GM12878 (cell line): ENCODE measurements at regions not wholly inside any gene's neighbourhood (a gene's known extent, or its start where the extent isn't known, plus 50 kb on each side); places are given as distances from the start of the nearest gene placed in this dataset.

Source experiments
- NR2C2 ChIP-seq: IDR thresholded peaks from 2 replicates; pipeline ENCODE4 v1.6.1; 2011; ENCODE audit warnings: borderline replicate concordance, low read depth; ENCODE audit not compliant: control insufficient read depth, insufficient read length
- NR2F1 ChIP-seq: fragments of 450-650 bp; conservative IDR thresholded peaks from 2 replicates; pipeline ENCODE4 v1.6.1; 2017; ENCODE audit warnings: mild to moderate bottlenecking
- PML ChIP-seq: IDR thresholded peaks from 2 replicates; pipeline ENCODE4 v1.6.1; 2012; ENCODE audit warnings: low read length, inconsistent platforms
- POU2F2 ChIP-seq: IDR thresholded peaks from 3 replicates; pipeline ENCODE4 v1.6.1; 2011; ENCODE audit warnings: low read depth, mild to moderate bottlenecking, low read length, borderline replicate concordance
- RBBP5 ChIP-seq: fragments of 200-600 bp; sonication (generic); conservative IDR thresholded peaks from 2 replicates; pipeline ENCODE4 v1.6.1; 2016
- RUNX3 ChIP-seq: IDR thresholded peaks from 2 replicates; pipeline ENCODE4 v1.6.1; 2012; ENCODE audit warnings: low read length, inconsistent platforms
- SUPT20H ChIP-seq: IDR thresholded peaks from 2 replicates; pipeline ENCODE4 v1.6.1; 2011; ENCODE audit warnings: low read depth, mild to moderate bottlenecking, low read length, moderate library complexity, borderline replicate concordance; ENCODE audit not compliant: control insufficient read depth
- ZNF274 ChIP-seq: IDR thresholded peaks from one replicate; pipeline ENCODE4 v1.8.0; 2011; ENCODE audit not compliant: insufficient read length, insufficient read depth
- TF ChIP-seq, protein P1 (sequence below): fragments of 450-650 bp; formaldehyde crosslinking; IDR thresholded peaks from 2 replicates; pipeline ENCODE4 v1.5.0; 2022; ENCODE audit warnings: mild to moderate bottlenecking, missing genetic modification characterization
- TF ChIP-seq, protein P2 (sequence below): fragments of 450-650 bp; IDR thresholded peaks from 2 replicates; pipeline ENCODE4 v1.6.1; 2017; ENCODE audit warnings: low read depth, mild to moderate bottlenecking, moderate library complexity

DNA sequence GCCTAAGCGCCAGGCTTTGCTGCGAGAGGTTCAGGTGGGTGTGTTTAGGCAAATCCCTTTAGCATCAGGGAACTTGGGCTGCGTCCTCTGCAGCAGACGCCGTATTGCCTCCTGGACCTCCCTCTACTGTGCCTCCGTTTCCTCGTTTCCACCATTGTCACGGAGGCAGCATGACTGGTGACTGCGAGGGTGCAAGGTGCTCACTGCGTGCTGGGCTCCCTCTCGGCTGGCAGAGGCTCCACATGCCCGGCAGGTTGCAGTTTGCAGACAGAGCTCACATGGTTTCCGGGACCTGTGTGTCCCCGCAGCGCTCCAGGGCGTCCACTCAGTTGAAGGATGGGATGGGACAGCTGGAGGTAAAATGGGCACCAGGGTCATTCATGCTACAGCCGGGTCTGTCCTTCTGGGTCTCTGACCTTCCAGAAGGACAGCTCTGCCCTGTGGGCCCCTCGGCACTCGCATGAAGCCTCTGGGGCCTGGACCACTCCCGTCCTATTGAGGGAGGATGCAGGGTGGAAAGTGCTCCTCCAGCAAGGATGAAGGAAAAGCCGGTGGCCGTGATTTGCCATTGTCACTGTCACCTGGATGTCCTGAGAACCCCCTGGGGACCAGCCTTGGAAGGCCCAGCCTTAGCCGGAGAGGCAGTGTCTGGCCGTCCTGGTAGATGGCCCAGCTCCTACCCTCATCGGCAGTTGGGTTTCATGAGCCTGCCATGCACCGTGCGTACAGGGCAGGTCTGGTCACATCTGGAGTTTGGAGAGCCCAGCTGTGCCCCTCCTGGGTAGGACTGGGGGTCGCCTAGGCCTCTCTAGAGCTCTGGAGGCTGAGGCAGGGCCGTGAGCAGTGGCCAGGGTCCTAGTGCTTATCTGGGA lies 146.5 kb downstream of the KIF26A start (continued):
- no peak for TF ChIP-seq POU2F2
- no peak for TF ChIP-seq PML
- no peak for TF ChIP-seq NR2F1
- TF ChIP-seq SUPT20H = no peak
- TF ChIP-seq RBBP5 = no peak
- TF ChIP-seq, protein P1, sequence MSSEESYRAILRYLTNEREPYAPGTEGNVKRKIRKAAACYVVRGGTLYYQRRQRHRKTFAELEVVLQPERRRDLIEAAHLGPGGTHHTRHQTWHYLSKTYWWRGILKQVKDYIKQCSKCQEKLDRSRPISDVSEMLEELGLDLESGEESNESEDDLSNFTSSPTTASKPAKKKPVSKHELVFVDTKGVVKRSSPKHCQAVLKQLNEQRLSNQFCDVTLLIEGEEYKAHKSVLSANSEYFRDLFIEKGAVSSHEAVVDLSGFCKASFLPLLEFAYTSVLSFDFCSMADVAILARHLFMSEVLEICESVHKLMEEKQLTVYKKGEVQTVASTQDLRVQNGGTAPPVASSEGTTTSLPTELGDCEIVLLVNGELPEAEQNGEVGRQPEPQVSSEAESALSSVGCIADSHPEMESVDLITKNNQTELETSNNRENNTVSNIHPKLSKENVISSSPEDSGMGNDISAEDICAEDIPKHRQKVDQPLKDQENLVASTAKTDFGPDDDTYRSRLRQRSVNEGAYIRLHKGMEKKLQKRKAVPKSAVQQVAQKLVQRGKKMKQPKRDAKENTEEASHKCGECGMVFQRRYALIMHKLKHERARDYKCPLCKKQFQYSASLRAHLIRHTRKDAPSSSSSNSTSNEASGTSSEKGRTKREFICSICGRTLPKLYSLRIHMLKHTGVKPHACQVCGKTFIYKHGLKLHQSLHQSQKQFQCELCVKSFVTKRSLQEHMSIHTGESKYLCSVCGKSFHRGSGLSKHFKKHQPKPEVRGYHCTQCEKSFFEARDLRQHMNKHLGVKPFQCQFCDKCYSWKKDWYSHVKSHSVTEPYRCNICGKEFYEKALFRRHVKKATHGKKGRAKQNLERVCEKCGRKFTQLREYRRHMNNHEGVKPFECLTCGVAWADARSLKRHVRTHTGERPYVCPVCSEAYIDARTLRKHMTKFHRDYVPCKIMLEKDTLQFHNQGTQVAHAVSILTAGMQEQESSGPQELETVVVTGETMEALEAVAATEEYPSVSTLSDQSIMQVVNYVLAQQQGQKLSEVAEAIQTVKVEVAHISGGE (CRISPR knock-in tag) = no peak
- TF ChIP-seq NR2C2 = no peak
- TF ChIP-seq ZNF274 = no peak
- TF ChIP-seq RUNX3 = no peak
- TF ChIP-seq, protein P2, sequence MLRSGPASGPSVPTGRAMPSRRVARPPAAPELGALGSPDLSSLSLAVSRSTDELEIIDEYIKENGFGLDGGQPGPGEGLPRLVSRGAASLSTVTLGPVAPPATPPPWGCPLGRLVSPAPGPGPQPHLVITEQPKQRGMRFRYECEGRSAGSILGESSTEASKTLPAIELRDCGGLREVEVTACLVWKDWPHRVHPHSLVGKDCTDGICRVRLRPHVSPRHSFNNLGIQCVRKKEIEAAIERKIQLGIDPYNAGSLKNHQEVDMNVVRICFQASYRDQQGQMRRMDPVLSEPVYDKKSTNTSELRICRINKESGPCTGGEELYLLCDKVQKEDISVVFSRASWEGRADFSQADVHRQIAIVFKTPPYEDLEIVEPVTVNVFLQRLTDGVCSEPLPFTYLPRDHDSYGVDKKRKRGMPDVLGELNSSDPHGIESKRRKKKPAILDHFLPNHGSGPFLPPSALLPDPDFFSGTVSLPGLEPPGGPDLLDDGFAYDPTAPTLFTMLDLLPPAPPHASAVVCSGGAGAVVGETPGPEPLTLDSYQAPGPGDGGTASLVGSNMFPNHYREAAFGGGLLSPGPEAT = no peak
